IMR-90 (cell line): ENCODE measurements at regions not wholly inside any gene's neighbourhood (a gene's known extent, or its start where the extent isn't known, plus 50 kb on each side); places are given as distances from the start of the nearest gene placed in this dataset.

Source experiments
- ATAC-seq: fragments of 200-7000 bp; cut with Tn5 transposase; 2 replicates; pipeline ENCODE4 v1.9.1; 2020; ENCODE audit warnings: low read depth, mild to moderate bottlenecking, moderate library complexity
- BruUV-seq: library from RNA; stranded (reverse); fragments of 400-500 nt; replicated peaks from 2 replicates; lab custom pipeline; 2021; lab: Mats Ljungman, UMichigan
- CTCF ChIA-PET: fragments of 300-600 bp; formaldehyde crosslinking; extraction: SDS; loops from one replicate; lab custom pipeline; 2021; ENCODE audit warnings: antibody characterized with exemption; lab: Yijun Ruan, JAX
- POLR2A ChIA-PET: fragments of 300-600 bp; sonication (Branson Sonifier 250); formaldehyde crosslinking; loops from one replicate; lab custom pipeline; 2022; ENCODE audit warnings: antibody characterized with exemption; ENCODE audit not compliant: unreplicated experiment; lab: Charles Lee
- DNase-seq: peaks from one replicate; pipeline ENCODE4 v3.0.0; 2013
- H2AFZ ChIP-seq: replicated peaks from 2 replicates; pipeline ENCODE3; 2013; ENCODE audit warnings: low read length, mild to moderate bottlenecking; ENCODE audit not compliant: poor library complexity
- H2AK5ac ChIP-seq: 2 replicates; pipeline ENCODE4 v1.6.1; 2013; ENCODE audit warnings: low read depth, low read length, inconsistent platforms
- H2AK9ac ChIP-seq: replicated peaks from 2 replicates; pipeline ENCODE3; 2013; ENCODE audit warnings: mild to moderate bottlenecking, low read depth, low read length, moderate library complexity; ENCODE audit not compliant: poor library complexity
- H2BK120ac ChIP-seq: 2 replicates; pipeline ENCODE4 v1.6.1; 2013; ENCODE audit warnings: low read depth, low read length, inconsistent platforms
- H2BK15ac ChIP-seq: 3 replicates; pipeline ENCODE4 v1.6.1; 2013; ENCODE audit warnings: low read depth, low read length, inconsistent platforms
- H2BK20ac ChIP-seq: 2 replicates; pipeline ENCODE4 v1.6.1; 2013; ENCODE audit warnings: low read depth, mild to moderate bottlenecking, inconsistent platforms, low read length, moderate library complexity
- H2BK5ac ChIP-seq: 2 replicates; pipeline ENCODE4 v1.6.1; 2013; ENCODE audit warnings: mild to moderate bottlenecking, low read depth, low read length, inconsistent platforms; ENCODE audit not compliant: poor library complexity, severe bottlenecking
- H3K14ac ChIP-seq: replicated peaks from 2 replicates; pipeline ENCODE4 v1.6.1; 2013; ENCODE audit warnings: low read depth, low read length, inconsistent platforms
- H3K18ac ChIP-seq: 2 replicates; pipeline ENCODE4 v1.6.1; 2013; ENCODE audit warnings: low read depth, low read length, control low read depth
- H3K23ac ChIP-seq: 2 replicates; pipeline ENCODE4 v1.6.1; 2013; ENCODE audit warnings: low read depth, low read length, inconsistent platforms
- H3K27ac ChIP-seq: 2 replicates; pipeline ENCODE4 v1.5.1; 2013; ENCODE audit warnings: mild to moderate bottlenecking, control low read depth, low read length; ENCODE audit not compliant: insufficient read depth
- H3K27me3 ChIP-seq: 2 replicates; pipeline ENCODE4 v1.6.1; 2013; ENCODE audit warnings: low read length; ENCODE audit not compliant: control insufficient read depth, insufficient read depth
- H3K36me3 ChIP-seq: 2 replicates; pipeline ENCODE4 v1.6.1; 2013; ENCODE audit warnings: low read length, mixed read lengths; ENCODE audit not compliant: control insufficient read depth, insufficient read depth
- H3K4ac ChIP-seq: 2 replicates; pipeline ENCODE4 v1.6.1; 2013; ENCODE audit warnings: low read depth, low read length, inconsistent platforms
- H3K4me1 ChIP-seq: 2 replicates; pipeline ENCODE4 v1.6.1; 2013; ENCODE audit warnings: low read length, mixed read lengths; ENCODE audit not compliant: control insufficient read depth, insufficient read depth
- H3K4me2 ChIP-seq: 2 replicates; pipeline ENCODE4 v1.6.1; 2013; ENCODE audit warnings: low read depth, mild to moderate bottlenecking, control low read depth, low read length, moderate library complexity
- H3K4me3 ChIP-seq: 2 replicates; pipeline ENCODE4 v1.5.1; 2013; ENCODE audit warnings: low read depth, mild to moderate bottlenecking, control low read depth, low read length, moderate library complexity; ENCODE audit not compliant: insufficient read depth
- H3K56ac ChIP-seq: 2 replicates; pipeline ENCODE4 v1.6.1; 2013; ENCODE audit warnings: low read length, inconsistent platforms; ENCODE audit not compliant: insufficient read depth; ENCODE audit errors: extremely low read depth
- H3K79me1 ChIP-seq, 2 experiments: 2 replicates each; pipeline ENCODE4 v1.6.1; 2013; ENCODE audit warnings: low read length in 2 of 2, inconsistent platforms in 1 of 2, low read depth in 1 of 2
- H3K9ac ChIP-seq: 2 replicates; pipeline ENCODE4 v1.6.1; 2013; ENCODE audit warnings: low read depth, low read length, control low read depth
- H3K9me1 ChIP-seq: 2 replicates; pipeline ENCODE4 v1.6.1; 2013; ENCODE audit warnings: low read length, inconsistent platforms; ENCODE audit not compliant: insufficient read depth
- H3K9me3 ChIP-seq: 2 replicates; pipeline ENCODE4 v1.6.1; 2013; ENCODE audit warnings: low read length; ENCODE audit not compliant: control insufficient read depth, insufficient read depth
- H4K20me1 ChIP-seq: 2 replicates; pipeline ENCODE4 v1.6.1; 2013; ENCODE audit warnings: low read length, inconsistent platforms; ENCODE audit not compliant: insufficient read depth
- H4K5ac ChIP-seq: 2 replicates; pipeline ENCODE4 v1.6.1; 2013; ENCODE audit warnings: mild to moderate bottlenecking, low read depth, low read length, control low read depth
- H4K8ac ChIP-seq, 2 experiments: 2 replicates each; pipeline ENCODE4 v1.6.1; 2013; ENCODE audit warnings: low read depth in 2 of 2, low read length in 2 of 2, control low read depth in 1 of 2, inconsistent platforms in 1 of 2
- H4K91ac ChIP-seq: 2 replicates; pipeline ENCODE4 v1.6.1; 2013; ENCODE audit warnings: low read depth, low read length, inconsistent platforms; ENCODE audit not compliant: insufficient read depth
- BHLHE40 ChIP-seq: fragments of 150-350 bp; IDR thresholded peaks from 2 replicates; pipeline ENCODE4 v1.6.1; 2016; ENCODE audit warnings: mild to moderate bottlenecking, low read depth, low read length
- CEBPB ChIP-seq: IDR thresholded peaks from 2 replicates; pipeline ENCODE4 v1.6.1; 2012; ENCODE audit warnings: low read depth, low read length, improper control_type of control experiment
- CHD1 ChIP-seq: IDR thresholded peaks from 2 replicates; pipeline ENCODE4 v1.6.1; 2012; ENCODE audit warnings: low read depth, low read length, improper control_type of control experiment
- CTCF ChIP-seq: conservative IDR thresholded peaks from 2 replicates; pipeline ENCODE4 v1.5.1; 2012; ENCODE audit warnings: mild to moderate bottlenecking, low read depth, low read length, improper control_type of control experiment
- ELK1 ChIP-seq: fragments of 150-350 bp; IDR thresholded peaks from 2 replicates; pipeline ENCODE4 v1.6.1; 2016; ENCODE audit warnings: low read depth, mild to moderate bottlenecking, low read length, moderate library complexity, borderline replicate concordance
- FOS ChIP-seq: fragments of 150-350 bp; IDR thresholded peaks from 2 replicates; pipeline ENCODE4 v1.6.1; 2016; ENCODE audit warnings: low read depth, low read length
- MAFK ChIP-seq: IDR thresholded peaks from 2 replicates; pipeline ENCODE4 v1.6.1; 2012; ENCODE audit warnings: low read depth, low read length, improper control_type of control experiment
- MAZ ChIP-seq: IDR thresholded peaks from 2 replicates; pipeline ENCODE4 v1.6.1; 2012; ENCODE audit warnings: low read depth, mild to moderate bottlenecking, low read length, improper control_type of control experiment, moderate library complexity, borderline replicate concordance
- MXI1 ChIP-seq: IDR thresholded peaks from 2 replicates; pipeline ENCODE4 v1.6.1; 2012; ENCODE audit warnings: low read depth, mild to moderate bottlenecking, low read length, moderate library complexity, borderline replicate concordance
- NFE2L2 ChIP-seq: fragments of 150-350 bp; IDR thresholded peaks from 2 replicates; pipeline ENCODE4 v1.6.1; 2016; ENCODE audit warnings: low read depth, mild to moderate bottlenecking, low read length
- POLR2A ChIP-seq: IDR thresholded peaks from 2 replicates; pipeline ENCODE4 v1.6.1; 2012; ENCODE audit warnings: mild to moderate bottlenecking, low read depth, low read length
- RAD21 ChIP-seq: IDR thresholded peaks from 2 replicates; pipeline ENCODE4 v1.6.1; 2012; ENCODE audit warnings: low read length, improper control_type of control experiment
- RCOR1 ChIP-seq: IDR thresholded peaks from 2 replicates; pipeline ENCODE4 v1.6.1; 2012; ENCODE audit warnings: mild to moderate bottlenecking, low read length, improper control_type of control experiment; ENCODE audit not compliant: insufficient replicate concordance
- RFX5 ChIP-seq: IDR thresholded peaks from 2 replicates; pipeline ENCODE4 v1.8.0; 2012; ENCODE audit warnings: low read depth, mild to moderate bottlenecking, low read length, moderate library complexity
- SMC3 ChIP-seq: fragments of 150-350 bp; IDR thresholded peaks from 2 replicates; pipeline ENCODE4 v1.6.1; 2016; ENCODE audit warnings: low read depth, mild to moderate bottlenecking, antibody characterized with exemption, low read length, moderate library complexity
- USF2 ChIP-seq: fragments of 150-350 bp; IDR thresholded peaks from 2 replicates; pipeline ENCODE4 v1.6.1; 2017; ENCODE audit warnings: mild to moderate bottlenecking, antibody characterized with exemption, low read length, low read depth
- WGBS, 2 experiments: methylation state at CpG; one replicate each; pipeline versions ENCODE4 v1.1.5 to v1.1.7; 2013; ENCODE audit warnings: missing lambda C conversion rate in 2 of 2; ENCODE audit not compliant: insufficient read length in 1 of 2; ENCODE audit errors: extremely low coverage in 2 of 2; 5-methylcytosine and 5-hydroxymethylcytosine counted together
- dilution Hi-C: fragments of 300-500 bp; cut with HindIII; formaldehyde crosslinking; loops from one replicate; pipeline ENCODE4 v1.14.3; 2018; ENCODE audit warnings: low sequenced_read_pairs; ENCODE audit not compliant: unreplicated experiment
- in situ Hi-C: fragments of 300-500 bp; cut with MboI; formaldehyde crosslinking; loops from 3 replicates; pipeline ENCODE4 v1.14.3; 2019; ENCODE audit warnings: low sequenced_read_pairs, inconsistent platforms, mixed read lengths
- intact Hi-C: fragments of 100-400 bp; cut with micrococcal nuclease; formaldehyde crosslinking; loops from 2 replicates; pipeline ENCODE4 v1.10.0; 2022

GRCh38 chr5:152488869-152489268 is 83.8 kb upstream of the NMUR2 start:
- CTCF ChIA-PET = no interaction called here
- Histone ChIP-seq H3K23ac (no peak overlapping the region), H2AK5ac (no peak overlapping the region), H2BK20ac (no peak overlapping the region), H3K4me1 (no peaks in the 10 kb centered on the region), H3K79me1 (no peaks in the 10 kb centered on the region), H3K36me3 (no peaks in the 10 kb centered on the region), H2BK15ac (no peak overlapping the region), H3K14ac (no peak overlapping the region), H3K9me1 (no peaks in the 10 kb centered on the region), H4K8ac (no peak overlapping the region), H3K9ac (no peak overlapping the region), H3K4me2 (no peak overlapping the region), H3K27me3 (no peaks in the 10 kb centered on the region), H4K20me1 (no peaks in the 10 kb centered on the region), H3K56ac (no peak overlapping the region), H3K4me3 (no peak overlapping the region), H3K9me3 (no peaks in the 10 kb centered on the region), H4K91ac (no peak overlapping the region), H3K18ac (no peak overlapping the region), H2BK120ac (no peak overlapping the region), H3K4ac (no peak overlapping the region), H4K5ac (no peak overlapping the region), H3K27ac (no peak overlapping the region), H2AK9ac (no peak overlapping the region), H2BK5ac (no peak overlapping the region), H2AFZ (no peak overlapping the region)
- TF ChIP-seq MXI1 (no peak), MAZ (no peak), RCOR1 (no peak), MAFK (no peak), ELK1 (no peak), CHD1 (no peak), CTCF (no peak), FOS (no peak), CEBPB (no peak), BHLHE40 (no peak), RAD21 (no peak), RFX5 (no peak), SMC3 (no peak), POLR2A (no peak), USF2 (no peak), NFE2L2 (no peak)
- BruUV-seq = no TSS peak
- no peak for DNase-seq
- in situ Hi-C loops (no loop called here), dilution Hi-C loops (no loop called here), intact Hi-C loops (no loop called here)
- no peak for ATAC-seq
- WGBS, 2 experiments = 50% methylated on average over 2 of the region's 2 CpGs; no CpG with 5 or more reads in 1 of the 2 experiments
- POLR2A ChIA-PET = no interaction called here
